Central memory CD8-positive, alpha-beta T cell (primary cell): ENCODE measurements at regions not wholly inside any gene's neighbourhood (a gene's known extent, or its start where the extent isn't known, plus 50 kb on each side); places are given as distances from the start of the nearest gene placed in this dataset.

Source experiments
- ATAC-seq: fragments of 150-1000 bp; cut with Tn5 transposase; replicated peaks from 2 replicates; pipeline ENCODE4 v1.10.0; 2022; ENCODE audit warnings: mild to moderate bottlenecking, moderate FRiP score, moderate number of reproducible peaks; ENCODE audit not compliant: poor library complexity, severe bottlenecking; ENCODE audit errors: extremely low read depth
- DNase-seq, 2 donors: peaks; one replicate each; pipeline ENCODE4 v3.0.0; 2021; ENCODE audit warnings: low spot score in 2 of 2
- H3K27ac Mint-ChIP-seq: one replicate; pipeline ENCODE4 v1.8.0; 2022; ENCODE audit warnings: low read depth, mild to moderate bottlenecking, moderate library complexity, mixed read lengths
- H3K27me3 Mint-ChIP-seq: one replicate; pipeline ENCODE4 v1.8.0; 2022; ENCODE audit warnings: mixed read lengths
- H3K36me3 Mint-ChIP-seq: one replicate; pipeline ENCODE4 v1.8.0; 2022; ENCODE audit warnings: mild to moderate bottlenecking, moderate library complexity, mixed read lengths; ENCODE audit not compliant: insufficient read depth
- H3K4me1 Mint-ChIP-seq: one replicate; pipeline ENCODE4 v1.8.0; 2022; ENCODE audit warnings: mixed read lengths
- H3K4me3 Mint-ChIP-seq: one replicate; pipeline ENCODE4 v1.8.0; 2022; ENCODE audit warnings: mild to moderate bottlenecking, moderate library complexity, mixed read lengths
- H3K9me3 Mint-ChIP-seq: one replicate; pipeline ENCODE4 v1.8.0; 2022; ENCODE audit warnings: mixed read lengths

DNA sequence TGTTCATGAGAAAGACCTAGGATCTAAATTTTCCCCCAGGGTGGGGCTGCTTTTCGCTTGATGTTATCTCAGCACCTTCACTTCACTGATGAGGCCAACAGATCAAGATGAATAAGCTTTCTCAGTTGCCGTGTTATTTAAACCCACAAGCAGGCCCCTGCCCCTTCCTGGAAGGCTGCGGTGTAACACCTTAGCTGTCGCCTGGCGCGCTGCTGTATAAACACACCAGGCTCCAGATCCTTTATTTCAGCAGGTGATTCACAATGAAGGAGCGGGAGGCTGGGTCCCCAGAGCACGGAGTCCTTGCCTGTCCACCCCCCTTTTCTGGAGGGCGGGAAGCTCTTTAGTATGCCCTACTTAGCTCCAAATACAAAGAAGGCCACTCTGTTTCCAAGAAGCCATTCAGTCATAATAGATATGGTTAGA lies 515.4 kb downstream of the FUT8 start:
- Mint-ChIP-seq H3K4me3 (peak overlapping the region; percentile 77), H3K36me3 (peaks cover 2% of the 10 kb centered on the region), H3K27ac (peak overlapping the region; percentile 88), H3K9me3 (peaks cover 5% of the 10 kb centered on the region), H3K27me3 (no peaks in the 10 kb centered on the region), H3K4me1 (peaks cover 73% of the 10 kb centered on the region)
- peak; percentile 33 to 56 for DNase-seq
- peak; percentile 97 for ATAC-seq

DNA sequence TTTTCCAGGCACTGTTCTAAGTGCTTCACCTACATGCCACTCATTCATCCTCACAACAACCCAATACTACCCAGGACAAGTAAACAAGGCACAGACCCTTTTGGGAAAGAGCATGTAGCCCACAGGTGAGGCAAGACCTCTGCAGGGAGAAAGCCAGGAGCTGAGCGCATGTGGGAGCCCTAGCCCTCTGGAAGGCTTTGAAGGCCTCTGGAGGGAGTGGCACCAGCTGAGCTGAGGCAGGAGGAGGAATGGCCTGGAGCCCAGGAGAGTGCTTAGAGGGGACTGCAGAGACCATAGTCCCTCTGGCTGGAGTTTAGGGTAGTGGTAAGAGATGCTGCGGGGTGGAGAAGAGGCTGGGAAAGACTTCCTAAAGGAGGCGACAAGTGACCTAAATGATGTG lies 516.5 kb downstream of the FUT8 start:
- ATAC-seq, result no peak
- Mint-ChIP-seq H3K4me1 (peaks cover 68% of the 10 kb centered on the region), H3K27me3 (no peaks in the 10 kb centered on the region), H3K36me3 (peaks cover 2% of the 10 kb centered on the region), H3K9me3 (peaks cover 5% of the 10 kb centered on the region), H3K4me3 (peak overlapping the region; percentile 77), H3K27ac (peak overlapping the region; percentile 88)
- no peak for DNase-seq

DNA sequence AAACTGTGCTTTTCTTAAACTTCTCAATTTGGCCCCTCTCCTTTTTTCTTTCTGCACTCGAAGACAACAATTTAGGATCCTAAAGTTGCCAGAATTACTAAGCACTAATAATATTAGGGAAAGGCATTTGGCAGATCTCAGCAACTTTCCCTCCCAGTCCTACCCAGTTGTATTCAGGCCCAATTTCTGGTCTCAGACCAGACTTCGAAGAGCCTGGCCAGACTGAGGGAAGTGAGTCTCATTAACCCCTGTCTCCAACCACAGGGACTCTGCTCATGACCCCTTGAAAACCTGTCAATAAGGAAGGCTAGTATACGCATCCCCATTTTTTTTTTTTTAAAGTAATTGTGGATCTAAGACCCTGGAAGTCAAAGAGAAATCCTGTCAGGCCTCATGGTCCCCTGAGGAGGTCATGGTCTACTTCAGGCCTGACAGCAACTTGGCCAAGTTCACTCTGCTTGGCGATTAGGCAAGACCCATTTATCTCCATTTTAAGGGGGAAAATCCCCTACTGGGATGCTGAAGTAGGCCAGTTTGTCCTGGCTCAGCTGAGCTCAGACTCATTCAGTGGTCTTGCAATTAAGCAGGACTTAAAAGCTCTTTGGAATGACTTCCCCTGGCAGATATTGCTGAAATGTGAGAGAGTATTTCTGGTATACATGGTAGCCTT lies 521.0 kb downstream of the FUT8 start:
- no peaks in the 10 kb centered on the region for H3K27me3 Mint-ChIP-seq
- H3K4me1 Mint-ChIP-seq, result peaks cover 49% of the 10 kb centered on the region
- H3K36me3 Mint-ChIP-seq, result no peaks in the 10 kb centered on the region
- DNase-seq (no peak), ATAC-seq (no peak)
- H3K9me3 Mint-ChIP-seq, result peaks cover 5% of the 10 kb centered on the region
- H3K4me3 Mint-ChIP-seq, result no peak overlapping the region
- no peak overlapping the region for H3K27ac Mint-ChIP-seq

DNA sequence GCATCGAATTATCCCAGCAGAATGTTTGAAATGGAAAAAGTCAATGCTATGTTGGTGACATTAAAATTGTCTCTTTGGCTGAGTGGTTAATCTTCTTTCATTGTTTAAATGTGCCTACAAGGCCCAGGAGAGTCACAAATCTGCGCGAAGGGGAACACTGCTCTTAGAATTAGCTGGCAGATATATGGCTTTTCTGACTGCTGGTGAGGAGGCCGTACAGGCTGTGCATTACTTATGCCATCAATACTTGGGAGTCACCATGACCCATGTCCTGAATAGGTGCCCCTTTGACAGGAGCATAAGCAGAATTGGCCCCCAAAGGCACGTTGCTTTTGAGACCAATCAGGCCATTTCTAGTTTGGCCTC lies 521.5 kb downstream of the FUT8 start:
- H3K4me1 Mint-ChIP-seq, result peaks cover 44% of the 10 kb centered on the region
- H3K27ac Mint-ChIP-seq, result no peak overlapping the region
- no peak overlapping the region for H3K4me3 Mint-ChIP-seq
- DNase-seq (no peak), ATAC-seq (no peak)
- H3K36me3 Mint-ChIP-seq, result no peaks in the 10 kb centered on the region
- peaks cover 5% of the 10 kb centered on the region for H3K9me3 Mint-ChIP-seq
- H3K27me3 Mint-ChIP-seq, result no peaks in the 10 kb centered on the region

DNA sequence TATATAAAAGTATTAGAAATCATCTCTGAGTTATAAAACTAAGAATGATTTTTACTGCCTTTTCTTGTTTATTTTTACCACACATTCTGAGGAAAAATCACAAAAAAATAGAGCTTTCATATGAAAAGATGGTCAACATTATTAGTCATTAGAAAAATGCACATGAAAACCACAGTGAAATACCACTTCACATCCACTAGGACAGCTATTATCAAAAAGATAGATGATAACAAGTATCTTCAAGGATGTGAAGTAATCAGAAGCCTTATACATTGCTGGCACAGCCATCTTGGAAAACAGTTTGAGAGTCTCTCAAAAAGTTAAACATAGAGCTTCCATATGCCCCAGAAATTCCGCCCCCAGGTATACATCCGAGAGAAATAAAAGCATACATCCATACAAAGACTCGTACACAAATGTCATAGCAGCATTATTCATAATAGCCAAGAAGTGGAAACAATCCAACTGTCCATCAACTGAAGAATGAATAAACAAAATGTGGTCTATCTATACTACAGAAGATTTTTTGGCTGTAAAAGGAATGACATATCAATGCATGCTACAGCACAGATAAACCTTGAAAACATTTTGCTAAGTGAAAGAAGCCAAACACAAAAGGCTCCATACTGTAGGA lies 523.9 kb downstream of the FUT8 start:
- peaks cover 38% of the 10 kb centered on the region for H3K4me1 Mint-ChIP-seq
- no peak for DNase-seq
- H3K27ac Mint-ChIP-seq, result no peak overlapping the region
- peaks cover 5% of the 10 kb centered on the region for H3K9me3 Mint-ChIP-seq
- no peak overlapping the region for H3K4me3 Mint-ChIP-seq
- H3K36me3 Mint-ChIP-seq, result no peaks in the 10 kb centered on the region
- no peaks in the 10 kb centered on the region for H3K27me3 Mint-ChIP-seq
- no peak for ATAC-seq

DNA sequence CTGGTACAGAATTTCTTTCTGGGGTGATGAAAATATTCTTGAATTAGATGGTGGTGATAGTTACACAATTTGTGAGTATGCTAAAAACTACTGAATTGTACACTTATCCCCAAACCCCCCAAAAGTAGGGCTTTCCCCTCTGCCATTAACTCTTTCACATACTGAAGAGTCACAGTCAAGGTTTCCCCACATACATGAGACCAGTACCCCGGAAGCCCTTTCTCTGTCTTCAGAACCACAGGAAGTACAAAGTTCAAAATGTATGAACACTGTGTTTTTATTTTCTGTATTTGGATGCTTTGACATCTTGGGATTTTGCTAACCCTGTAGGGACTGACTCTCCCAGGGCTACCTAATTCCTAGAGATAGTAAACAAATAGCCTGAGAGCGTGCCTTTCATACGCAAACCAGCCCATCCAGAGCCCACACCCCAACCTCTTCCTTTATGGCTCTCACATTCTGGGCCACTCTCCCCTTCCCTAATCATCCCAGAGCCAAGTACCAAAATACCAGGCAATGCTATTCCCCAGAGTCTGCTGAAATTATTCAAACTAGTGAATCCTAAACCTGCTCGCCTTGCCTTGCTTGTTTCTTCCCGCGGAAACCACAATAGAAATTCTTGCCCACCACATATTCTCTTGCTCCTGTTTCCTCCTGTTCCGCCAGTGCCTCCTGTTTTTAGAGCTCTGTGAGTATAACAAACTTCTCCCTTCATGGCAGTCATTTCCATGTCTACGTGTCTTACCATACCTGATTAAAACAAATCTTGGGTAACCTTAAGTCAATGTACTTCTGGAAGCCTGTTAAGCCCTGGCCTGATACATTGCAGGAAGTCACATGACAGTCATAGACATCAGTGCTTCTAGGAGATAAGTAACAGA lies 524.8 kb downstream of the FUT8 start:
- peaks cover 5% of the 10 kb centered on the region for H3K9me3 Mint-ChIP-seq
- DNase-seq, result no peak
- H3K27ac Mint-ChIP-seq, result peak overlapping the region; percentile 15
- H3K27me3 Mint-ChIP-seq, result no peaks in the 10 kb centered on the region
- peak overlapping the region; percentile 39 for H3K4me3 Mint-ChIP-seq
- no peak for ATAC-seq
- peaks cover 43% of the 10 kb centered on the region for H3K4me1 Mint-ChIP-seq
- H3K36me3 Mint-ChIP-seq, result no peaks in the 10 kb centered on the region

DNA sequence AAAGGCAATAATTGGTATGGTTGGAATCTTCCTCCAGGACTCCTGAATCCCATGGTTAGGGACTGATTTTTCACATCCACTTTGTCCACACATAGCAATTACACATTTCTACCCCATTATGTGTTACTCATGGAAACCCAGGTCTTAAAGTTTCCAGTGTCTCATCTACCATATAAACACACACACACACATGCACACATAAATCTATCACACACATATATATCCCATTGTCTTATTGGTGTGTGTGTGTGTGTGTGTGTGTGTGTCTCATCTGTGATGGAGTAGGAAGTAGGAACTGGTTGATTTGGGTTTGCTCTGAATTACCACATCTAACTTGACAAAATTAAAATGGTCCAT lies 525.4 kb downstream of the FUT8 start:
- H3K4me1 Mint-ChIP-seq, result peaks cover 38% of the 10 kb centered on the region

DNA sequence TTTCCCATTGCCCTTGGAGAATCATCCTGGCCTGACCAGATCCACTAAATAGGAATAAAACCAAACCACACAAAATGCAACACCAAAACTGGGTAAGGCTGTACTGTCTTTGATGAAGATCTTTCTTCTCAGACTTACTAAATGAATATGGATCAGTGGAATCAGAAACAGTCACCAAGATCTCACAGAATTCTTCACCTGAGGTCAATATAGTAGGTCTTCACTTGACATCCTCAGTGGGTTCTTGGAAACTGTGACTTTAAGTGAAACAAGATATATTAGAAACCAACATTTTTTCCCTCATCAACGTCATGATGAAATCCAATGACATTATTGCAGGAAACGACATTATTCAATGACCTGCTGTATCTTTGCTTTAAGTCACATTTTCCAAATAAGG lies 526.2 kb downstream of the FUT8 start:
- Mint-ChIP-seq H3K4me1 (peaks cover 37% of the 10 kb centered on the region), H3K27me3 (no peaks in the 10 kb centered on the region), H3K36me3 (no peaks in the 10 kb centered on the region), H3K9me3 (peaks cover 5% of the 10 kb centered on the region), H3K27ac (no peak overlapping the region), H3K4me3 (no peak overlapping the region)
- DNase-seq, result no peak
- ATAC-seq, result no peak

More for the DNA sequence above, 525.4 kb downstream of the FUT8 start:
- H3K36me3 Mint-ChIP-seq, result no peaks in the 10 kb centered on the region
- H3K4me3 Mint-ChIP-seq, result peak overlapping the region; percentile 39
- ATAC-seq (no peak), DNase-seq (no peak)
- peak overlapping the region; percentile 15 for H3K27ac Mint-ChIP-seq
- H3K9me3 Mint-ChIP-seq, result peaks cover 5% of the 10 kb centered on the region
- H3K27me3 Mint-ChIP-seq, result no peaks in the 10 kb centered on the region

DNA sequence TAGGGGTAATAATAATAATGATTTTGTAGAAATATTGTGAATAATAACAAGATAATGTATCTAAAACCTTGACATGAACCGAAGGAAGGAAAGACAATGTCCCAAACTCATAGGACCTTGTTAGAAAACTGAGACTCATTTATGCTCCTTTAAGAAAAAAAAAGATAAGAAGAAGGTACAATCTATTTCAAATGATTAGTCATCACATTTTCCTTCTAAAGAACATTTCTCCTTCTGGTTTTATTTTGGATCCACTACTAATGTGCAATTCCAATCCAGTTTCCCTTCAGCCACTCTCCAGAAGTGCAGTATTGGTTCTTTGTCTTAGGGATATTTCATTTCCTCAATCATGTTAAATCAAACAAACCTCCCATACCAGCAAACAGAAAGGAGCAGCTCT lies 526.7 kb downstream of the FUT8 start:
- H3K9me3 Mint-ChIP-seq, result peaks cover 5% of the 10 kb centered on the region
- ATAC-seq (no peak), DNase-seq (no peak)
- no peaks in the 10 kb centered on the region for H3K36me3 Mint-ChIP-seq
- H3K4me1 Mint-ChIP-seq, result peaks cover 37% of the 10 kb centered on the region
- no peak overlapping the region for H3K27ac Mint-ChIP-seq
- no peaks in the 10 kb centered on the region for H3K27me3 Mint-ChIP-seq
- H3K4me3 Mint-ChIP-seq, result no peak overlapping the region

DNA sequence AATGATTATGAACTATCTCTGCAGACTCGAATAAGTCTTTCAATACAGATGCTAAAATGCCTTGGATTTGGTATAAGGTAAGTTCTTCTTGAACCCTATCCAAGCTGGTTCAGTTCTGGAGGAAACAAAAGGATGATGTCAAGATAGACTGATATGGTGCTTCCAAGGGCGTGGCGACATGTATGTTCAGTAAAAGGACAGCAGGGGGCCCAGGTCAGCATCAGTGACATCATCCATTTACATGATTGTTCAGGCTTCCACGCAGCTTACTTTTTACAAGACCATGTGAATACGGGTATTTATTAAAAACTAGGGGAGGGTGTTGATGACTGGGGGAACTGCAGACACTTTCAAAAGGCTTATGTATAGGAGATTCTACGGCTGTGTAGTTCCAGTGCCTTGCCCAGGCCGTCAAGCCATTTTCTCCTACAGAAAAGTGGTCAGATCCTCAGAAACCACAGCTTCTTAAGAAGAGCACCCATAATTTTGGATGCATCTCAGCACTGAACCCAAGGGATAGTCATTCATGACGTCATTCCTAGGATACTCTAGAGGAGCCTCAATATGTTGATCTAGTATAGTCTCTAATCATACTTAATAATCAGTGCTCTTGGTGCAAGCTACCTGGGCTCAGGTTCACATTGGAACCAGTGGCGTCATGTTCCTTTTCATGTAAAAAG lies 527.7 kb downstream of the FUT8 start:
- H3K4me1 Mint-ChIP-seq, result peaks cover 37% of the 10 kb centered on the region
- H3K27me3 Mint-ChIP-seq, result no peaks in the 10 kb centered on the region
- H3K4me3 Mint-ChIP-seq, result no peak overlapping the region
- H3K27ac Mint-ChIP-seq, result no peak overlapping the region
- no peak for ATAC-seq
- H3K9me3 Mint-ChIP-seq, result peaks cover 5% of the 10 kb centered on the region
- no peaks in the 10 kb centered on the region for H3K36me3 Mint-ChIP-seq
- no peak for DNase-seq

DNA sequence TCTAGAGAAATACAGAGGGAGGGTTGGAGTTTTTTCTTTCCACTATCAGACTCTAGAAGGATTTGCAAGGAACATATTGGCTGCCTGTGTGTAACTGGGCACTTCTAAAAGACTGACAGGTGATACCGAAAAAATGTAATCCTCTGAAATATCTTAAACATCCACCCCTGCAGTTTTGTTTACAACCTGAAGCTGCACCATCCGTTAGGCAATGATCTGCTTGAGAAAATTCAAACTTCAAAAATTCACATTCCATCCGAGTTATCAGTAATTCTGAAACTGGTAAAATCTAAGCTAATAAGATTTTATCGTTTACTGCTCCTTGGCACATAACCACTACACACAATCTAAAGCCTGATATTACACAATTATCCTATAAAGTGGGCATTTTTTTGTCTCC lies 528.6 kb downstream of the FUT8 start:
- no peak for ATAC-seq
- Mint-ChIP-seq H3K36me3 (no peaks in the 10 kb centered on the region), H3K27me3 (no peaks in the 10 kb centered on the region), H3K4me3 (no peak overlapping the region), H3K9me3 (peaks cover 5% of the 10 kb centered on the region), H3K27ac (no peak overlapping the region), H3K4me1 (peaks cover 37% of the 10 kb centered on the region)
- no peak for DNase-seq

DNA sequence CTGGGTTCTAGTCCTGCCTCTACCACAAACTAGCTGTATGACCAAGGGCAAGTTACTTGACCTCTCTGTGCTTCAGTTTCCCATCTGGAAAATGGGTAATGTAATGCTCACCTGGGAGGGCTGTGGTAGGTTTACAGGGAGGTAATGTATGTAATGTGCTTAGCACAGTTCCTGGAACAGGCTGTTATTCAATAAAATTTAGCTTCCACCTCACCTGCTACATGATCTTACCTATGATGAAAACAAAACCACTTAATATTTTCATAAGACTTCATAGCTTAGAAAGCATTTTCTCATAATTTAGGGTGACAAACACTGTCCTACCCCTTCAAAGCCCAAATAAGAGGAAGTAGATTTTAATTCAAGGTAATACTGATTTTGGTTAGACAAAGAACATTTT lies 530.6 kb downstream of the FUT8 start:
- H3K27me3 Mint-ChIP-seq, result no peaks in the 10 kb centered on the region
- H3K9me3 Mint-ChIP-seq, result no peaks in the 10 kb centered on the region
- H3K27ac Mint-ChIP-seq, result no peak overlapping the region
- DNase-seq (no peak), ATAC-seq (no peak)
- H3K36me3 Mint-ChIP-seq, result peaks cover 3% of the 10 kb centered on the region
- no peak overlapping the region for H3K4me3 Mint-ChIP-seq
- peaks cover 21% of the 10 kb centered on the region for H3K4me1 Mint-ChIP-seq
